LNCaP clone FGC (cell line): ENCODE measurements at regions not wholly inside any gene's neighbourhood (a gene's known extent, or its start where the extent isn't known, plus 50 kb on each side); places are given as distances from the start of the nearest gene placed in this dataset.
"Not testable (repeated sequence)": the region's sequence is repeated elsewhere in the genome, so short reads cannot be mapped to it uniquely, and the experiment has no call there.

Source experiments
- DNase-seq: peaks from one replicate; pipeline ENCODE4 v3.0.0-alpha.2; 2011; ENCODE audit warnings: low read depth
- H3K4me3 ChIP-seq: 2 replicates; pipeline ENCODE4 v1.5.1; 2011; ENCODE audit warnings: mild to moderate bottlenecking, low read depth, low read length, control low read depth
- TF ChIP-seq, protein P1 (sequence below): IDR thresholded peaks from 2 replicates; pipeline ENCODE4 v1.5.1; 2012; ENCODE audit warnings: mild to moderate bottlenecking; ENCODE audit not compliant: control insufficient read depth, insufficient read depth; ENCODE audit errors: extremely low read depth

DNA sequence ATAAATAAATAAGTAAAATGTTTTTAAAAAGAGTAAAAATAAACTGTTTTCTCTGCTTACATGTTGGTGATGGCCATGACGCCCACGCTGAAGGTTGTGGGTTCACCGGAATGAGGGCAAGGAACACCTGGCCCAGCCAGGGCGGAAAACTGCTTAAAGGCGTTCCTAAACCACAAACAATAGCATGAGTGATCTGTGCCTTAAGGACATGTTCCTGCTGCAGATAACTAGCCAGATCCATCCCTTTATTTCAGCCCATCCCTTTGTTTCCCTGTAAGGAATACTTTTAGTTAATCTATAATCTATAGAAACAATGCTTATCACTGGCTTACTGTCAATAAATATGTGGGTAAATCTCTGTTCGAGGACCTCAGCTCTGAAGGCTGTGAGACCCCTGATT is 63.3 kb upstream of the CEP78 start:
- not testable (repeated sequence) for H3K4me3 ChIP-seq, DNase-seq

DNA sequence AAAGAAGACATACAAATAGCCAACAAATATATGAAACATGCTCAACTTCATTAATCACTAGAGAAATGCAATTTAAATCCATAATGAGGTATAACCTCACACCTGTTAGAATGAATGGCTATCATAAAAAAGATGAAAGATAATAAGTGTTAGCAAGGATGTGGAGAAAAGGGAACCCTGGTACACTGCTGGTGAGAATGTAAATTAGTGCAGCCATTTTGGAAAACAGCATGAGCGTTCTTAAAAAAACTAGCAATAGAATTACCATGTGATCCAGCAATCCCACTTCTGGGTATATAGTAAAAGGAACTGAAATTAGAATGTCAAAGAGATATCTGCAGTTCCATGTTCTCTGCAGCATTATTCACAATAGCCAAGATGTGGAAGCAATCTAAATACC is 64.2 kb upstream of the CEP78 start:
- H3K4me3 ChIP-seq, result no peak overlapping the region
- no peak for DNase-seq
- TF ChIP-seq, protein P1, sequence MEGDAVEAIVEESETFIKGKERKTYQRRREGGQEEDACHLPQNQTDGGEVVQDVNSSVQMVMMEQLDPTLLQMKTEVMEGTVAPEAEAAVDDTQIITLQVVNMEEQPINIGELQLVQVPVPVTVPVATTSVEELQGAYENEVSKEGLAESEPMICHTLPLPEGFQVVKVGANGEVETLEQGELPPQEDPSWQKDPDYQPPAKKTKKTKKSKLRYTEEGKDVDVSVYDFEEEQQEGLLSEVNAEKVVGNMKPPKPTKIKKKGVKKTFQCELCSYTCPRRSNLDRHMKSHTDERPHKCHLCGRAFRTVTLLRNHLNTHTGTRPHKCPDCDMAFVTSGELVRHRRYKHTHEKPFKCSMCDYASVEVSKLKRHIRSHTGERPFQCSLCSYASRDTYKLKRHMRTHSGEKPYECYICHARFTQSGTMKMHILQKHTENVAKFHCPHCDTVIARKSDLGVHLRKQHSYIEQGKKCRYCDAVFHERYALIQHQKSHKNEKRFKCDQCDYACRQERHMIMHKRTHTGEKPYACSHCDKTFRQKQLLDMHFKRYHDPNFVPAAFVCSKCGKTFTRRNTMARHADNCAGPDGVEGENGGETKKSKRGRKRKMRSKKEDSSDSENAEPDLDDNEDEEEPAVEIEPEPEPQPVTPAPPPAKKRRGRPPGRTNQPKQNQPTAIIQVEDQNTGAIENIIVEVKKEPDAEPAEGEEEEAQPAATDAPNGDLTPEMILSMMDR, result no peak

DNA sequence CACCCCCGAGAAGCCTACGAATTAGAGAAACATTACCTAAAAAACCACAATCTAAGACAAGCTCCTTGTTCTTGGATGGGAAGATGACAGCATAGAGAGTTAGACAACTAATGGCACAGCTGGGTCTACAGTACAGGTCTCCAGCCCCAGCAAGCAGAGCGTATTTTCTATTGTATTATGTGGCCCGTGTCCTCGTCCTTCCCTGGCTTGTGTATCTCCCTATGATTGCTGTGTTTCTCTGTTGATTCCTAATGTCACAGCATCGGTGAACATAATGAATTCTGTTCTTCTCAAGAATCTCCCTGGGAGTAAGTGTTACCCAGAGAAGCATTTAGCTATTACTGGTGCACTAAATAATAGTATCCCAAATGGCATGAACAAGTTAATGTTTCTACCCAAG is 66.8 kb upstream of the CEP78 start:
- TF ChIP-seq, protein P1, result no peak
- no peak for DNase-seq
- H3K4me3 ChIP-seq, result no peak overlapping the region

DNA sequence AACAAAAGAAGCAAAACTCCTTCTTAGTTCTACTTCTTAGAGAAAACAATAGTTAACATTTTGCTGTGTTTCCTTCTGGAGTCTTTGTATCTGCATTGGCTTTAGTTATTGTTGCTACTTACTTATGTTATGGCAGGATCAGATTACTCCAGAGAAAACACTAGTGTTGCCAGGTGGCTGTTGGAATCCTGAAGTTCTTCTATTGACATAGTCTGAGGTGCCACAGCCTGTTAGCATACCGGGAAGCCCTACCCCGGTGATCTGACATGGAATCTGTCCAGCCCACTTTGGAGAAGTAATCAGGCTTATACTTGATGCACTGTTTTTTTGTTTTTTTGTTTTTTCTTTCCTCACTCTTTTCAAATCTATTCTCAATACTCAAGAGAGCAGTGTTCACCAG is 68.5 kb upstream of the CEP78 start:
- TF ChIP-seq, protein P1, result no peak
- no peak overlapping the region for H3K4me3 ChIP-seq
- peak; percentile 94 for DNase-seq

DNA sequence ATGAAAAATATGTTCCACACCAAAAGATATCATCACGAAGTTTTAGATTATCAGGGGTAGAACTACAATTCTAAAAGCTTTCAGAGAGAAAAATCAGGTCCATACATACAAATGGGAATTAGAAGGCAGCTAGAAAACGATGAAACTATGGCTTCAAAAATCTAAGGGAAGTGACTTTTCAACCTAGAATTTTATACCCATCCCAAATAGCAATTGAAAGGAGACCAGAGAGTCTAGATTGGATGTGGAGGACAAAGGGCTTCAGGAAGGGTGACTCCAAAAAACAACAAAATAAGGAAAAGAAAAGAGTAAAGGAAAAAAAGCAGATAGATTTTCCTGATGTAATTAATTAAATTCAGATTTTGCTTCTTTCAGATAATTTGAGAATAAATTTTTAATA is 72.0 kb upstream of the CEP78 start:
- no peak for DNase-seq
- H3K4me3 ChIP-seq, result no peak overlapping the region
- TF ChIP-seq, protein P1, result no peak

DNA sequence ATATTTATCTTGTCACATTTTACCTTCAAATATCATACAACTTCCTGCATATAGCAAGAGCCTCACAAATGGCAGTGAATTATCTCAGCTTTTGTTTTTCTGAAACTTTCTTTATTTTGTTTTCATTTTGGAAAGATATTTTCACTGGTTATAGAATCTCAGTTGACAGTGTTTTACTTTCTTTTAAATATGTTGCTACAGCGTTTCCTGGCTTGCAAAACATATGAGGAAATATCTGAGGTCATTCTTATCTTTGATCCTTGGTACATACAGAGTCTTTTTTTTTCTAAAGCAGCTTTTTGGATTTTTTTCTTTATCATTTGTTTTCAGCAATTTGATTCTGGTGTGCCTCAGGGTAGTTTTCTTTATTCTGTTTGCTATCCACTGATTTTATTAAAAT is 77.6 kb upstream of the CEP78 start:
- DNase-seq, result no peak
- H3K4me3 ChIP-seq, result no peak overlapping the region
- TF ChIP-seq, protein P1, result no peak

DNA sequence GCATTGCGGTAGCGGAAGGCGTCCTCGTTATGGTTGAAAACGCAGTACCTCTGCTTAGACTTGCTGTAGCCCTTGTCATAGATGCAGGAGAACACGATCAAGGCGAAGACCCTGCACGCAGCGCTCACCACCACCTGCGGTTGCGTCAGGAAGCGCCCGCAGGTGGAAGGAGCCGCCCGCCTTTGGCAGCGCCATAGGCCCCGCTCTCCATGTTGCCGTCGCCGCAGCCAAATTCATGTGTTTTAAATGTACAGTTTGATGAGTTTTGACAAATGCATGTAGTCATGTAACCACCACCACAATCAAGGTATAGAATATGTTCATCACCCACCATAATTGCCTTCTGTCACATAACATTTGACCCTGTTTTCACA is 84.9 kb upstream of the CEP78 start:
- no peak overlapping the region for H3K4me3 ChIP-seq
- DNase-seq, result no peak
- TF ChIP-seq, protein P1, result no peak
